ENCODE measurements at regions not wholly inside any gene's neighbourhood (a gene's known extent, or its start where the extent isn't known, plus 50 kb on each side); places are given as distances from the start of the nearest gene placed in this dataset.

DNA sequence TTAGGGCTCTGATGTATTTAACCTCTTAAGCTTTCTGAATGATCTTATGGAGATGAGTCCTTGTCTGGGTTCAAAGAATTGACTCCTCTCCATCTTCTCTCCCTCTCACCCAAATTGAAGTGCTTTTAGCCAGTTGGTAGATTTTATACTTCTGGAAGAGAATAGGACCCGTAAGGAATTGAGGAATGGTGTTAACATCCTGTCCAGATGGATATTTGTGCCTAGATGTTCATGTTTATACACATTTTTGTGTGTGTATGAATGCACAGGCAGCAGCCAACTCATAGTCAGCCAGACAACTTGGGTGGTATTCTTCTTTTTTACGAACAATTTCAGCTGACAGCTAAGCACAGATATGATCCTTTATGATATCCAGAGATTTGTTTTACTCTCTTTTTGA, 449.6 kb upstream of the RGS6 start:
- TF ChIP-seq, protein P1, sequence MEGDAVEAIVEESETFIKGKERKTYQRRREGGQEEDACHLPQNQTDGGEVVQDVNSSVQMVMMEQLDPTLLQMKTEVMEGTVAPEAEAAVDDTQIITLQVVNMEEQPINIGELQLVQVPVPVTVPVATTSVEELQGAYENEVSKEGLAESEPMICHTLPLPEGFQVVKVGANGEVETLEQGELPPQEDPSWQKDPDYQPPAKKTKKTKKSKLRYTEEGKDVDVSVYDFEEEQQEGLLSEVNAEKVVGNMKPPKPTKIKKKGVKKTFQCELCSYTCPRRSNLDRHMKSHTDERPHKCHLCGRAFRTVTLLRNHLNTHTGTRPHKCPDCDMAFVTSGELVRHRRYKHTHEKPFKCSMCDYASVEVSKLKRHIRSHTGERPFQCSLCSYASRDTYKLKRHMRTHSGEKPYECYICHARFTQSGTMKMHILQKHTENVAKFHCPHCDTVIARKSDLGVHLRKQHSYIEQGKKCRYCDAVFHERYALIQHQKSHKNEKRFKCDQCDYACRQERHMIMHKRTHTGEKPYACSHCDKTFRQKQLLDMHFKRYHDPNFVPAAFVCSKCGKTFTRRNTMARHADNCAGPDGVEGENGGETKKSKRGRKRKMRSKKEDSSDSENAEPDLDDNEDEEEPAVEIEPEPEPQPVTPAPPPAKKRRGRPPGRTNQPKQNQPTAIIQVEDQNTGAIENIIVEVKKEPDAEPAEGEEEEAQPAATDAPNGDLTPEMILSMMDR (conservative IDR thresholded peaks at IDR 0.05; ENCODE audit: low read depth, low read length): no peak
- TF ChIP-seq MAFK (IDR thresholded peaks at IDR 0.05; ENCODE audit: low read depth, low read length): no peak
- TF ChIP-seq FOS (IDR thresholded peaks at IDR 0.05; ENCODE audit: low read depth, low read length): no peak
